Mesodermal cell (in vitro differentiated cells): ENCODE measurements at regions not wholly inside any gene's neighbourhood (a gene's known extent, or its start where the extent isn't known, plus 50 kb on each side); places are given as distances from the start of the nearest gene placed in this dataset.
"Not testable (repeated sequence)": the region's sequence is repeated elsewhere in the genome, so short reads cannot be mapped to it uniquely, and the experiment has no call there.

Experiments
- H3K27ac ChIP-seq: 2 replicates; pipeline ENCODE4 v1.7.0; 2013; ENCODE audit warnings: mild to moderate bottlenecking, low read depth, low read length, moderate library complexity; ENCODE audit not compliant: severe bottlenecking
- H3K36me3 ChIP-seq: 2 replicates; pipeline ENCODE4 v1.7.1; 2013; ENCODE audit warnings: mild to moderate bottlenecking, low read length, moderate library complexity; ENCODE audit not compliant: control insufficient read depth, insufficient read depth
- H3K4me1 ChIP-seq: one replicate; pipeline ENCODE4 v1.7.1; 2013; ENCODE audit warnings: mild to moderate bottlenecking, low read length; ENCODE audit not compliant: insufficient read depth, control insufficient read depth, poor library complexity, severe bottlenecking
- H3K4me3 ChIP-seq: 2 replicates; pipeline ENCODE4 v1.7.0; 2013; ENCODE audit warnings: low read length, control low read depth, mild to moderate bottlenecking; ENCODE audit not compliant: insufficient read depth, poor library complexity, severe bottlenecking; ENCODE audit errors: extremely low read depth
- H3K9me3 ChIP-seq: 2 replicates; pipeline ENCODE4 v1.7.1; 2013; ENCODE audit warnings: mild to moderate bottlenecking, low read length, moderate library complexity; ENCODE audit not compliant: control insufficient read depth
- WGBS, 2 experiments: methylation state at CpG; one replicate each; pipeline ENCODE4 v1.1.5; 2013; ENCODE audit warnings: missing lambda C conversion rate in 2 of 2; ENCODE audit not compliant: insufficient coverage in 2 of 2; 5-methylcytosine and 5-hydroxymethylcytosine counted together

DNA sequence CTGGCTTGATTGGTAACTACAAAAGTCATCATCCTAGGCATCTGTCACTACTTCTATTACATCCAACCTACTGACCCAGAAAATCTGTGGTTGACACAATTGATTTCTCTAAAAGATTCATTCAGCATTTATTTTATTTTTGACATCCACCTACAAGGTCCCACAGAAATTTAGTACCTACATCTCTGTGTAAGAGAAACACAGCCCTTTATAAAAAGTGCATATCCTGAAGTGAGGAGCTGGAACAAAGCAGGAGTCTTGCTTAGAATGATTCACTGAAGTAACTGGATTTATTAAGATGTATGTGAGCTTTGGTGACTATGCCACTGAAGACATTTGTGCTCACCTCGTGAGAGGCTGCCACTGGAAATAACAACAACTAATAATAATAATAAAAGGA is 391.0 kb downstream of the GPAT3 start:
- Histone ChIP-seq H3K27ac (no peak overlapping the region), H3K9me3 (no peaks in the 10 kb centered on the region), H3K4me1 (no peaks in the 10 kb centered on the region), H3K4me3 (no peak overlapping the region), H3K36me3 (no peaks in the 10 kb centered on the region)
- WGBS, 2 experiments, result no CpG with 5 or more reads among the region's 1 CpG

DNA sequence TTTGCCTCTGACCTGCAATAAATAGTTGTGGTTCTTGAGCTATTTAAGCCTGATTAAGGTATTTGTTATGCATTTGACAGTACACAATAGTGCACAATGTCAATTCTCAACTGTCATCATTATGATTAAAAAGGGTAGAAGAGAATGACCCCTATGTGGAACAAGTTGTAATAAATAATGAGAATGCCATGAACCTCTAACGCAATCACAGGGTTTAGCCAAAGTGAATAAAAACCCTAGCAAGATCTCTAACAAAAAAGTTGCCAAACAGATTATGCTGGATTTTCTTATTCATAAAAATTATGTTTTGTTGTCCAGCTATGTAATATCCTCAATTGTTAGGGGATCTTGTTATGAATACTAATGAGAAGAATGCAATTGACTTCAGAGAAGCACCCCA is 387.4 kb downstream of the GPAT3 start:
- H3K9me3 ChIP-seq, result no peaks in the 10 kb centered on the region
- no peaks in the 10 kb centered on the region for H3K36me3 ChIP-seq
- WGBS, 2 experiments, result 100% methylated on average over 1 of the region's 1 CpG; no CpG with 5 or more reads in 1 of the 2 experiments
- H3K27ac ChIP-seq, result no peak overlapping the region
- H3K4me3 ChIP-seq, result no peak overlapping the region
- no peaks in the 10 kb centered on the region for H3K4me1 ChIP-seq

DNA sequence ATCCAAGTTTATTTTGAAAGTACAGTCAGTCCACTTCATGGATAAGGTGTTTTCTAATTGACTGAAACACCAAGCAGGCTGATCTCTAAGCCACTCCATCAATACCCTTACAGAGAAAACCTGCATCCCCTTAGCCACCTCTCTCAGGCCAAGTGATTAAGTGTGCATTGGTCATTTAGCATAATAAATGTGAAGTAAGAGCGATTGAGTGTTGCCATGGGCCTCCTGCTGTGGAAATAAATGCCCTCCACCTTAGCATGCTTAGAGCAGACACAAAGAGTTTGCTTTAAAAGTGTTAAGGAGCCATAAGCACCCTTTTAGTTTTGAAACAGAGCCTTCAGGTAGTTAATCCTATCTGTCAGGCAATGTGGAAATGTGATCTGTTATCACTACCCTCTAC is 386.5 kb downstream of the GPAT3 start:
- Histone ChIP-seq H3K4me1 (no peaks in the 10 kb centered on the region), H3K27ac (no peak overlapping the region), H3K4me3 (no peak overlapping the region), H3K36me3 (no peaks in the 10 kb centered on the region), H3K9me3 (no peaks in the 10 kb centered on the region)
- WGBS, 2 experiments, result no CpG with 5 or more reads among the region's 1 CpG

DNA sequence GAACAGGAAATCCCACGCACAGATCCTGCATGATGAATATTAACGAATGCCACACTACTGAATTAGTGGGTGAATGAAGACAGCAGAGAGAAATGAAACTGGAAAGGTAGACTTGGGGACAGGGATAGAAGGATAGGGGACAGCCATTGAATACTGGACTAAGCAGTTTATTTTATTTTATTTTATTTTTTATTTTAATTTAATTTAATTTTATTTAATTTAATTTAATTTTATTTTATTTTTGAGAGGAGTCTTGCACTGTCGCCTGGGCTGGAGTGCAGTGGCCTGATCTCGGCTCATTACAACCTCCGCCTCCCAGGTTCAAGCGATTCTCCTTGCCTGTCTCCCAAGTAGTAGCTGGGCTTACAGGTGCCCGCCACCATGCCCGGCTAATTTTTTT is 385.2 kb downstream of the GPAT3 start:
- 97 to 99% methylated on average over 6 of the region's 8 CpGs for WGBS, 2 experiments
- Histone ChIP-seq H3K27ac (no peak overlapping the region), H3K9me3 (no peaks in the 10 kb centered on the region), H3K36me3 (no peaks in the 10 kb centered on the region), H3K4me3 (no peak overlapping the region), H3K4me1 (no peaks in the 10 kb centered on the region)

DNA sequence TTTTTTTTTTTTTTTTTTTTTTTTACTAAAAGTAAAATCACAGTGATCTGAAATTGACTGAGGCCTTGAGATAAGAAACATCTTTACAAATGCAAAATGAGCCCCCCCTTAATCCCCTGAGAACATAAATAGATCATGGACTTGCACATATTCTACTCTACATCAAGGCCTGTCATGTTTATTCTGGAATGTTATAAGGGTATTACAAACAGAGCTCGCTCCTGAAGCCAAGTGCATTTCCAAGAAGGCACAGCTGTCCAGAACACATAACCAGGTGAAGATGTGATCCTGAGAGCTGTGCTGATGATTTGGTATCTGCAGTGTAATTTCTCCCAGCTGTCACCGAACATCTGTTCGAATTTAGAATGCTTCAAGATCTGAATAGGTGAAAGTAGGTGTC is 384.5 kb downstream of the GPAT3 start:
- H3K4me1 ChIP-seq, result no peaks in the 10 kb centered on the region
- no peaks in the 10 kb centered on the region for H3K36me3 ChIP-seq
- H3K27ac ChIP-seq, result no peak overlapping the region
- 84 to 86% methylated on average over 2 of the region's 3 CpGs for WGBS, 2 experiments
- H3K4me3 ChIP-seq, result no peak overlapping the region
- no peaks in the 10 kb centered on the region for H3K9me3 ChIP-seq

DNA sequence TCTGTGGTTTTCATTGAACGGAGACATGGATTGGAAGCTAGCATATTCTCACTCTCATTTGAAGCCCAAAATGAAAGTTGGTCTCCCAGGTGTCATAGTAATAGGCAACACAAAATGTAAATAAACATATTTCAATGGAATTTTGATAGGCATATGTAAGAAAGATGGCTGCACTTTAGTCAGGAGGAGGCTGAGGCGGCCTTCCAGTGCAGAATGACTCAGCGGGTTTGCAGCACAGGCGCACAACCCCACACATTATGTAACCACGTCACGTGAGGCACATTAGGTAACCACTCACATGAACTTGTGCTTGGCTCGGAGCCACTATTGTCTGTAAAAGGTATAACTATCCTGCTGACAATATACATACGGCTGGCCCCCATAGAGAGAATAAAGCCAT is 381.7 kb downstream of the GPAT3 start:
- Histone ChIP-seq H3K4me3 (no peak overlapping the region), H3K36me3 (no peaks in the 10 kb centered on the region), H3K4me1 (no peaks in the 10 kb centered on the region), H3K27ac (no peak overlapping the region), H3K9me3 (no peaks in the 10 kb centered on the region)
- 75 to 78% methylated on average over 2 to 3 of the region's 8 CpGs for WGBS, 2 experiments

DNA sequence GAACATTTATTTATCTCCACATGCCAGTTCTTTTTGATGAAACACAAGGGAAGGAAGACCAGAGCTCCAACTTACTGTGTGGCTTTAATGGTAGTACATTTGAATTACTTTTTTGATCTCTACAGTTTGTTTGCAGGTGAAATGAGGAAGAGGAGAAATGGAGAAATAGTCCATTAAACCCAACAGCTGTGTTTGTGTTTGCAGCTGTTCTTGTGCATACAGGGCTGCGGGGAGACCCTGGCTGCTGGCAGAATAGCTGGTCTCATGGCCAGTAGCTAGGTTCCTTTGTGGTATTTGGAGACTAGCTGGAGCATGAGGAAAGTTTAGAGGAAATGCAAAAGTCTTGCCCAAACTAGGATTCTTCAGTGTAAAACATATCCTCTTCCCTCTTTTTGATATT is 374.8 kb downstream of the GPAT3 start:
- H3K9me3 ChIP-seq, result no peaks in the 10 kb centered on the region
- 100% methylated on average over 1 of the region's 1 CpG; no CpG with 5 or more reads in 1 of the 2 experiments for WGBS, 2 experiments
- H3K36me3 ChIP-seq, result no peaks in the 10 kb centered on the region
- H3K27ac ChIP-seq, result no peak overlapping the region
- H3K4me1 ChIP-seq, result no peaks in the 10 kb centered on the region
- H3K4me3 ChIP-seq, result no peak overlapping the region

DNA sequence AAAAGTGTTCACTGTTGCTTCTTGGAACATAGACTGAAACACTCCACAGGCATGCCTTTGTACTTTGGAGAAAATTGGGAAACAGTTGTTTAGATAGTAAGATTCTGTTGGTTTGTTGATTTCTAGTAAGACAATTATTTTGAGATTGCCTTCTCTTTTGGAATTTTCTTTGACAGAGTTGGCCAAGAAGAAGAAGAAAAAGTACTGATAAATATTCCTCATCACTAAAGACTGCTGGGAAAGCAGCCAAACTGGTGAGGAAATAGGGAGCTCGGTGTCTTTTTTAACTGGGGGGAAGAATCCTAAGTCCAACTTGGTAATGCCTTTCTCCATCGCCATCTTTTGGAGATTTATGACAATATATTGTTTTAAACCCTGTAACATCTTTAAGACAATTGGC is 370.7 kb downstream of the GPAT3 start:
- Histone ChIP-seq H3K36me3 (no peaks in the 10 kb centered on the region), H3K27ac (no peak overlapping the region), H3K4me3 (no peak overlapping the region), H3K9me3 (no peaks in the 10 kb centered on the region), H3K4me1 (no peaks in the 10 kb centered on the region)
- WGBS, 2 experiments, result no CpG with 5 or more reads among the region's 2 CpGs

DNA sequence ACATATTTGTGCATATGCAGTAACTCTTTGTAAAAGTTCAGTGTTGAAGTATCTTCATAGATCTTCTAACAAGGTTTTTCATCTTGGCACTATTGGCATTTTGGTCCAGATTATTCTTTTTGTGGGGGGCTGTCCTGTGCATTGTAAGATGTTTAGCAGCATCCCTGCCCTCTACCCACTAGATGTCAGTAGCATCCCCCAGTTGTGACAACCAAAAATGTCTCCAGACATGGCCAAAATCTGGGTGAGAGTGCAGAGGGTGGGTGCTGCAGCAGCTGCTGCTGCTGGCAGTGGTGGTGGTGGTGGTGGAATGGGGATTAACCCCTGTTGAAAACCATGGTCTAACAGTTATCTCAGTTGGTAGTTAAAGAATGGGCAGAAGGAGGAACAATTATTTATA is 370.0 kb downstream of the GPAT3 start:
- no peak overlapping the region for H3K4me3 ChIP-seq
- no peaks in the 10 kb centered on the region for H3K4me1 ChIP-seq
- no peaks in the 10 kb centered on the region for H3K9me3 ChIP-seq
- H3K36me3 ChIP-seq, result no peaks in the 10 kb centered on the region
- no peak overlapping the region for H3K27ac ChIP-seq

DNA sequence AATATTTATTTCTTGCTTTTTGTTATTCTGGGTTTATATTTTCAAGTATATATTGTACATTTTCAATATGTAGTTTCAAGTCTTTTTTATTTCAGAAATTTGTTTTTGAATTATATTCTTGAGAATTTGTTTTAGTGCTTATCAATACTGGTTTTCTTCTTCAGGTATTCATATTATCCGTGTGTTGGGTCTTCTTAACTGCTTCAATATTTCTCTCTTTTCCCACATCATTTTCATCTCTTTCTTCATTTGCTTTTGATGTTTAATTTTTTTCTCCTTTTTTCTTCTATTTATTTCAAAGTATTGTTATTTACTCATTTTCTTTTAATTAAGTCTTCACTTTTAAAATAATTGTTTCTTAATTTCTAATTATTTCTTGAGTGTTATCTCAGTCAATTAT is 367.8 kb downstream of the GPAT3 start:
- not testable (repeated sequence) for H3K4me1 ChIP-seq, H3K27ac ChIP-seq, H3K36me3 ChIP-seq, H3K4me3 ChIP-seq, H3K9me3 ChIP-seq
- no CpG with 5 or more reads among the region's 1 CpG for whole genome bisulfite sequencing, 2 experiments

DNA sequence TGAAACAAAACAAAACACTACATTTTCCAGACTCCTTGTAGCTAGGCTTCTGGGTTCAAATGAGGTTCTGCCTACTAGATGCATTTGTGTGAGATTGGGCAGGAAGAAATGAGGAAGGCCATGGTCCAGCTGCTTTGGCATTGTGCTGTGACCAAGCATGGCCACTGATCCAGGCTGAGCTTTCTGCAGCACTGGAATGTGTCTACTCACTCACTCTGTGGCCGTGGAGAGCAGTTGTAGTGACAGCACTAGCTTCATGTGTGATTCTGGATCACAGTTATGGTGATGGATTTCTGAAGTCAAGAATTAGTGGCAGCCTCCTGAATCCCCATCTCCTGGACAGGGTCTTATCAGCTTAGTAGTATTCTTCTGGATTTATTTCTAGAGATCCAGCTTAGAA is 358.9 kb downstream of the GPAT3 start:
- H3K27ac ChIP-seq, result no peak overlapping the region
- WGBS, 2 experiments, result 100% methylated on average over 1 of the region's 1 CpG
- H3K9me3 ChIP-seq, result no peaks in the 10 kb centered on the region
- H3K4me1 ChIP-seq, result no peaks in the 10 kb centered on the region
- H3K4me3 ChIP-seq, result no peak overlapping the region
- H3K36me3 ChIP-seq, result no peaks in the 10 kb centered on the region

DNA sequence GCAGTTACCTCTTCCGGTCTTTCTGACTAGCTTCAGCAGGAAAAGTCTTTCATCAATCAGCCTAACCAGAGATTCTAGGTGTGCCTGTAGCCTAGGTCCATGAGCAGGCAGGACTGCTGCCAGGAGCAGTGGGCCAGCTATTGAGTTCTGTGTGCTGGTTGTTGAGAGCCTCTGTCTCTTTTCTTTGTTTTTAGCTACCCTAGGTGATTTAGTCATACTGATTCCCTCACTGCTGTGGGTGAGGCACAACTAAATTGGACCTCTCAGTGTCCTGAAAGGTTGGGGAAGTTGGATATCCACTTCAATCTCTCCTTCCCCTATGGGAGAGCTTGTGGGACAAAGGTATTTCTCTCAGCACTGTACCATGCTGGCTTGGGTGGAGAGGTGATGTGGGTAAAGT is 354.9 kb downstream of the GPAT3 start:
- Histone ChIP-seq H3K36me3 (no peaks in the 10 kb centered on the region), H3K4me1 (no peaks in the 10 kb centered on the region)
- WGBS, 2 experiments, result 100% methylated on average over 1 of the region's 1 CpG

More for the DNA sequence above, 354.9 kb downstream of the GPAT3 start:
- Histone ChIP-seq H3K4me3 (no peak overlapping the region), H3K9me3 (no peaks in the 10 kb centered on the region), H3K27ac (no peak overlapping the region)
